OCI-LY3 (cell line): ENCODE measurements at regions not wholly inside any gene's neighbourhood (a gene's known extent, or its start where the extent isn't known, plus 50 kb on each side); places are given as distances from the start of the nearest gene placed in this dataset.

ENCODE experiments used
- EZH2phosphoT487 ChIP-seq: fragments of 200-600 bp; shearing (Covaris generic); IDR thresholded peaks from 2 replicates; pipeline ENCODE4 v1.6.1; 2018; ENCODE audit warnings: antibody characterized with exemption, mixed run types, low read depth
- TF ChIP-seq, protein P1 (sequence below): fragments of 200-600, 300-600 bp; sonication (generic); IDR thresholded peaks from 2 replicates; pipeline ENCODE4 v1.5.1; 2014; ENCODE audit warnings: antibody characterized with exemption, low read length, low read depth

DNA sequence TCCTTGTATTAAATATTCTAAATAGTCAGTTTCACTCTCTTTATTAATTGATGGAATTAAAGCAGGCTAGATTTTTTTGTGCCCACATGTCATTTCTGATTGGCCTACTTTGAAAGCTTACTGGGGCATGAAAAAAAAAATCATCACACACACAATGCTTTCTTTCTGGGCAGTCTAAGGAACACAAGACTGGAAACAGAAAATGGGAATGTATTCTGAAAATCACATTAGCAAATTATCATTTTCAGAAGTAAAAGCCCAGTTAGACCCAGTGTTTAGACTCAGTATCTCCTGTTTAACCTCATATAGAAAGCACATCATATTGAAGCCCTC, 339.4 kb downstream of the SPRY2 start:
- TF ChIP-seq, protein P1, sequence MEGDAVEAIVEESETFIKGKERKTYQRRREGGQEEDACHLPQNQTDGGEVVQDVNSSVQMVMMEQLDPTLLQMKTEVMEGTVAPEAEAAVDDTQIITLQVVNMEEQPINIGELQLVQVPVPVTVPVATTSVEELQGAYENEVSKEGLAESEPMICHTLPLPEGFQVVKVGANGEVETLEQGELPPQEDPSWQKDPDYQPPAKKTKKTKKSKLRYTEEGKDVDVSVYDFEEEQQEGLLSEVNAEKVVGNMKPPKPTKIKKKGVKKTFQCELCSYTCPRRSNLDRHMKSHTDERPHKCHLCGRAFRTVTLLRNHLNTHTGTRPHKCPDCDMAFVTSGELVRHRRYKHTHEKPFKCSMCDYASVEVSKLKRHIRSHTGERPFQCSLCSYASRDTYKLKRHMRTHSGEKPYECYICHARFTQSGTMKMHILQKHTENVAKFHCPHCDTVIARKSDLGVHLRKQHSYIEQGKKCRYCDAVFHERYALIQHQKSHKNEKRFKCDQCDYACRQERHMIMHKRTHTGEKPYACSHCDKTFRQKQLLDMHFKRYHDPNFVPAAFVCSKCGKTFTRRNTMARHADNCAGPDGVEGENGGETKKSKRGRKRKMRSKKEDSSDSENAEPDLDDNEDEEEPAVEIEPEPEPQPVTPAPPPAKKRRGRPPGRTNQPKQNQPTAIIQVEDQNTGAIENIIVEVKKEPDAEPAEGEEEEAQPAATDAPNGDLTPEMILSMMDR: no peak
- TF ChIP-seq EZH2phosphoT487: no peak
